ENCODE measurements at regions not wholly inside any gene's neighbourhood (a gene's known extent, or its start where the extent isn't known, plus 50 kb on each side); places are given as distances from the start of the nearest gene placed in this dataset.

GRCh38 chr6:167746390-167746907 lies 80.3 kb upstream of the AFDN start:
- Histone ChIP-seq H3K4me2 (ENCODE audit: low read length) (no peak overlapping the region), H3K9me3 (ENCODE audit: control insufficient read depth, low read length) (peaks cover 2% of the 10 kb centered on the region), H3K79me2 (no peaks in the 10 kb centered on the region), H3K9ac (no peak overlapping the region), H3K4me3 (ENCODE audit: low read depth, low read length) (no peak overlapping the region), H3K36me3 (ENCODE audit: control insufficient read depth, insufficient read depth, low read length) (no peaks in the 10 kb centered on the region), H3K27ac (no peak overlapping the region), H2AFZ (no peak overlapping the region), H3K27me3 (ENCODE audit: control insufficient read depth, insufficient read depth, low read length) (no peaks in the 10 kb centered on the region), H3K4me1 (peaks cover 2% of the 10 kb centered on the region)
- TF ChIP-seq, protein P1, sequence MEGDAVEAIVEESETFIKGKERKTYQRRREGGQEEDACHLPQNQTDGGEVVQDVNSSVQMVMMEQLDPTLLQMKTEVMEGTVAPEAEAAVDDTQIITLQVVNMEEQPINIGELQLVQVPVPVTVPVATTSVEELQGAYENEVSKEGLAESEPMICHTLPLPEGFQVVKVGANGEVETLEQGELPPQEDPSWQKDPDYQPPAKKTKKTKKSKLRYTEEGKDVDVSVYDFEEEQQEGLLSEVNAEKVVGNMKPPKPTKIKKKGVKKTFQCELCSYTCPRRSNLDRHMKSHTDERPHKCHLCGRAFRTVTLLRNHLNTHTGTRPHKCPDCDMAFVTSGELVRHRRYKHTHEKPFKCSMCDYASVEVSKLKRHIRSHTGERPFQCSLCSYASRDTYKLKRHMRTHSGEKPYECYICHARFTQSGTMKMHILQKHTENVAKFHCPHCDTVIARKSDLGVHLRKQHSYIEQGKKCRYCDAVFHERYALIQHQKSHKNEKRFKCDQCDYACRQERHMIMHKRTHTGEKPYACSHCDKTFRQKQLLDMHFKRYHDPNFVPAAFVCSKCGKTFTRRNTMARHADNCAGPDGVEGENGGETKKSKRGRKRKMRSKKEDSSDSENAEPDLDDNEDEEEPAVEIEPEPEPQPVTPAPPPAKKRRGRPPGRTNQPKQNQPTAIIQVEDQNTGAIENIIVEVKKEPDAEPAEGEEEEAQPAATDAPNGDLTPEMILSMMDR (IDR thresholded peaks at IDR 0.05): no peak

- Histone ChIP-seq H3K27me3 (ENCODE audit: control insufficient read depth, insufficient read depth, low read length) (no peaks in the 10 kb centered on the region), H2AFZ (no peak overlapping the region), H3K4me3 (ENCODE audit: low read depth, low read length) (no peak overlapping the region), H3K79me2 (no peaks in the 10 kb centered on the region), H3K36me3 (ENCODE audit: control insufficient read depth, insufficient read depth, low read length) (no peaks in the 10 kb centered on the region), H3K9ac (no peak overlapping the region), H3K4me1 (peaks cover 2% of the 10 kb centered on the region), H3K4me2 (ENCODE audit: low read length) (no peak overlapping the region), H3K27ac (no peak overlapping the region), H3K9me3 (ENCODE audit: control insufficient read depth, low read length) (peaks cover 2% of the 10 kb centered on the region)
- TF ChIP-seq, protein P1 (IDR thresholded peaks at IDR 0.05): no peak
Observed at GRCh38 chr6:167746975-167747374, 79.7 kb upstream of the AFDN start.

- Histone ChIP-seq H3K27me3 (ENCODE audit: control insufficient read depth, insufficient read depth, low read length) (no peaks in the 10 kb centered on the region), H3K9ac (no peak overlapping the region), H2AFZ (no peak overlapping the region), H3K4me2 (ENCODE audit: low read length) (no peak overlapping the region), H3K79me2 (no peaks in the 10 kb centered on the region), H3K9me3 (ENCODE audit: control insufficient read depth, low read length) (peaks cover 2% of the 10 kb centered on the region), H3K36me3 (ENCODE audit: control insufficient read depth, insufficient read depth, low read length) (no peaks in the 10 kb centered on the region), H3K4me1 (peaks cover 2% of the 10 kb centered on the region), H3K4me3 (ENCODE audit: low read depth, low read length) (no peak overlapping the region), H3K27ac (no peak overlapping the region)
- TF ChIP-seq, protein P1 (IDR thresholded peaks at IDR 0.05): no peak
Observed at GRCh38 chr6:167747645-167748044, 79.1 kb upstream of the AFDN start.

- Histone ChIP-seq H3K9me3 (ENCODE audit: control insufficient read depth, low read length) (peaks cover 2% of the 10 kb centered on the region), H2AFZ (no peak overlapping the region), H3K4me3 (ENCODE audit: low read depth, low read length) (no peak overlapping the region), H3K27ac (no peak overlapping the region), H3K4me2 (ENCODE audit: low read length) (no peak overlapping the region), H3K79me2 (no peaks in the 10 kb centered on the region), H3K4me1 (peaks cover 2% of the 10 kb centered on the region), H3K9ac (no peak overlapping the region), H3K36me3 (ENCODE audit: control insufficient read depth, insufficient read depth, low read length) (no peaks in the 10 kb centered on the region), H3K27me3 (ENCODE audit: control insufficient read depth, insufficient read depth, low read length) (no peaks in the 10 kb centered on the region)
- TF ChIP-seq, protein P1 (IDR thresholded peaks at IDR 0.05): no peak
Observed at GRCh38 chr6:167748046-167748445, 78.7 kb upstream of the AFDN start.
